Neuronal stem cell (in vitro differentiated cells): ENCODE measurements at regions not wholly inside any gene's neighbourhood (a gene's known extent, or its start where the extent isn't known, plus 50 kb on each side); places are given as distances from the start of the nearest gene placed in this dataset.

Experiments
- DNase-seq: peaks from one replicate; pipeline ENCODE4 v3.0.0-alpha.2; 2013; ENCODE audit warnings: low spot score
- H2AFZ ChIP-seq: one replicate; pipeline ENCODE4 v1.6.1; 2013; ENCODE audit warnings: mild to moderate bottlenecking, low read length, inconsistent platforms
- H2AK5ac ChIP-seq: 2 replicates; pipeline ENCODE4 v1.6.1; 2013; ENCODE audit warnings: low read depth, mild to moderate bottlenecking, inconsistent platforms, low read length, moderate library complexity, mixed read lengths
- H2BK120ac ChIP-seq: 2 replicates; pipeline ENCODE4 v1.6.1; 2013; ENCODE audit warnings: low read depth, mild to moderate bottlenecking, inconsistent platforms, low read length, moderate library complexity, mixed read lengths
- H2BK12ac ChIP-seq: one replicate; pipeline ENCODE4 v1.6.1; 2013; ENCODE audit warnings: low read length, inconsistent platforms
- H2BK15ac ChIP-seq: 2 replicates; pipeline ENCODE4 v1.6.1; 2013; ENCODE audit warnings: mild to moderate bottlenecking, low read length, inconsistent platforms, mixed read lengths
- H2BK5ac ChIP-seq: one replicate; pipeline ENCODE4 v1.6.1; 2013; ENCODE audit warnings: inconsistent platforms, mild to moderate bottlenecking, low read length, moderate library complexity
- H3K14ac ChIP-seq: one replicate; pipeline ENCODE4 v1.6.1; 2013; ENCODE audit warnings: low read length, inconsistent platforms
- H3K18ac ChIP-seq: 2 replicates; pipeline ENCODE4 v1.6.1; 2013; ENCODE audit warnings: low read length, inconsistent platforms
- H3K23ac ChIP-seq: 2 replicates; pipeline ENCODE4 v1.6.1; 2013; ENCODE audit warnings: low read depth, mild to moderate bottlenecking, mixed read lengths, low read length, inconsistent platforms; ENCODE audit not compliant: poor library complexity
- H3K27ac ChIP-seq: replicated peaks from 3 replicates; pipeline ENCODE4 v1.5.1; 2013; ENCODE audit warnings: low read length, inconsistent platforms
- H3K27me3 ChIP-seq, 3 experiments: 2 replicates each; pipeline ENCODE4 v1.6.1; 2013; ENCODE audit warnings: low read length in 3 of 3, mild to moderate bottlenecking in 2 of 3, inconsistent platforms in 1 of 3, low read depth in 1 of 3, mixed read lengths in 1 of 3, moderate library complexity in 1 of 3; ENCODE audit not compliant: control insufficient read depth in 3 of 3, insufficient read depth in 3 of 3
- H3K36me3 ChIP-seq, 2 donors: replicated peaks in 1 of 2; 2 replicates each; pipeline ENCODE4 v1.6.1; 2013; ENCODE audit warnings: low read length in 2 of 2; ENCODE audit not compliant: control insufficient read depth in 2 of 2, insufficient read depth in 2 of 2
- H3K4ac ChIP-seq: 2 replicates; pipeline ENCODE4 v1.6.1; 2013; ENCODE audit warnings: inconsistent platforms, mild to moderate bottlenecking, low read length, moderate library complexity
- H3K4me1 ChIP-seq, 2 donors: 1 replicate in 1 of 2; 2 replicates in 1 of 2; pipeline ENCODE4 v1.6.1; 2013; ENCODE audit warnings: low read length in 2 of 2, low read depth in 1 of 2; ENCODE audit not compliant: control insufficient read depth in 2 of 2, insufficient read depth in 1 of 2
- H3K4me2 ChIP-seq: one replicate; pipeline ENCODE4 v1.6.1; 2013; ENCODE audit warnings: mild to moderate bottlenecking, low read length, inconsistent platforms; ENCODE audit not compliant: insufficient read depth, poor library complexity, severe bottlenecking
- H3K4me3 ChIP-seq, 2 donors: 2 replicates each; pipeline ENCODE4 v1.5.1; 2013; ENCODE audit warnings: low read length in 2 of 2, mild to moderate bottlenecking in 2 of 2, inconsistent platforms in 1 of 2, moderate library complexity in 1 of 2
- H3K79me1 ChIP-seq: one replicate; pipeline ENCODE4 v1.6.1; 2013; ENCODE audit warnings: low read depth, mild to moderate bottlenecking, inconsistent platforms, low read length, moderate library complexity
- H3K9ac ChIP-seq: one replicate; pipeline ENCODE4 v1.6.1; 2013; ENCODE audit warnings: mild to moderate bottlenecking, low read depth, low read length, inconsistent platforms; ENCODE audit not compliant: poor library complexity
- H3K9me3 ChIP-seq, 2 donors: replicated peaks in 1 of 2; 2 replicates each; pipeline versions ENCODE3 to v1.6.1; 2013; ENCODE audit warnings: low read length in 2 of 2, mild to moderate bottlenecking in 2 of 2, inconsistent platforms in 1 of 2, low read depth in 1 of 2, mixed read lengths in 1 of 2, moderate library complexity in 1 of 2; ENCODE audit not compliant: control insufficient read depth in 2 of 2, insufficient read depth in 1 of 2
- H4K8ac ChIP-seq: one replicate; pipeline ENCODE4 v1.6.1; 2013; ENCODE audit warnings: low read depth, mild to moderate bottlenecking, inconsistent platforms, low read length, moderate library complexity
- H4K91ac ChIP-seq: one replicate; pipeline ENCODE4 v1.6.1; 2013; ENCODE audit warnings: low read length, low read depth, mild to moderate bottlenecking, inconsistent platforms; ENCODE audit not compliant: poor library complexity
- WGBS, 2 donors: extraction: QIAGEN DNeasy Blood & Tissue Kit; methylation state at CpG; one replicate each; pipeline ENCODE4 v1.1.7; 2013; ENCODE audit warnings: missing lambda C conversion rate in 2 of 2, mixed read lengths in 1 of 2; ENCODE audit not compliant: insufficient read length in 2 of 2, insufficient replicate concordance in 1 of 2; ENCODE audit errors: extremely low coverage in 2 of 2; 5-methylcytosine and 5-hydroxymethylcytosine counted together

DNA sequence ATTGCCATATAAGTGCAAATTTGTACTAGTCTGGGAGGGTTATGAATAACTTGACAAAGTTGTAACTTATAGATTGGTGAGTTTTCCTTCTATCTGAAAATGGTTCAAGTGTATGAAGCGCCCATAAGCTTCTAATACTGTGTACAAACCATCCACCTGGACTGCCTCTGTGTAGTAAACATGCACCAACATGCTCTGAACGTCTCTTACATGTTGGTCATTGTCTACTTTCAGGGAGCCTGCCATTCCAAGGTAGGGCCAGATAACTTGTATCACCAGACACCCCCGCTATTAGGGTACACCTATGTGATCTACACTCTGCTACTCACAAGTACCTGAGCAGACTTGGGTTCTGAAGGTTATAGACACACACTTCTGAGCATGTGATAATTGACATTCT lies 735.5 kb upstream of the API5 start:
- H2AFZ ChIP-seq = no peak overlapping the region
- no peak overlapping the region for H3K14ac ChIP-seq
- H3K18ac ChIP-seq = no peak overlapping the region
- H2BK120ac ChIP-seq = no peak overlapping the region
- no peak overlapping the region for H3K23ac ChIP-seq
- no peak overlapping the region for H3K4me2 ChIP-seq
- H2BK5ac ChIP-seq = no peak overlapping the region
- no peak overlapping the region for H3K27ac ChIP-seq
- no peak overlapping the region for H2BK15ac ChIP-seq
- no peaks in the 10 kb centered on the region for H3K27me3 ChIP-seq
- no peak overlapping the region for H2AK5ac ChIP-seq
- no peaks in the 10 kb centered on the region for H3K9me3 ChIP-seq
- no peak overlapping the region for H3K4ac ChIP-seq
- H3K36me3 ChIP-seq = no peaks in the 10 kb centered on the region
- H2BK12ac ChIP-seq = no peak overlapping the region
- H4K91ac ChIP-seq = no peak overlapping the region
- no peak overlapping the region for H4K8ac ChIP-seq
- no peak overlapping the region for H3K9ac ChIP-seq
- H3K4me1 ChIP-seq = no peaks in the 10 kb centered on the region
- no peak overlapping the region for H3K4me3 ChIP-seq
- no peak for DNase-seq
- WGBS, 2 donors = no CpG with 5 or more reads among the region's 3 CpGs
- H3K79me1 ChIP-seq = no peaks in the 10 kb centered on the region

DNA sequence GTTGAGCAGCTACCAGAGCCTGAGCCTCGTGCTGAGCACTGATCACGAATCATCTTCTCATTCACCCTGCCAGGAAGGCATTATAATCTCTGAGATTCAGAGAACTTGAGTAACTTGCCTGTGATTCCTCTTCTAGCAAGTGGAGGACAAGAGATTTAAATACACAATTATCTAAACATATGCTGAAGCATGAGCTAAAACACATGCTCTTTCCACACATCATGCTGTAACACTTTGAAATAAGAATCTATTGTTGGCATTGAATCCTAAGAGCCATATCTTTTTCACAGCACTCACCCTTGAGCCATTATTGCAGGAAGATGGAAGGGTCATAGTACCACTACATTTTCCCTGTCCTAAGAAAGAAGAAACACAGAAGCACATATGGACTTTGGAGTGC lies 722.5 kb upstream of the API5 start:
- Histone ChIP-seq H2BK15ac (no peak overlapping the region), H3K27me3 (no peaks in the 10 kb centered on the region), H3K9me3 (no peaks in the 10 kb centered on the region), H4K91ac (no peak overlapping the region), H3K4me1 (peaks cover 0 to 5% of the 10 kb centered on the region in 2 donors), H4K8ac (no peak overlapping the region), H3K18ac (no peak overlapping the region), H3K9ac (no peak overlapping the region), H2AK5ac (no peak overlapping the region), H3K4me3 (no peak overlapping the region), H2BK120ac (no peak overlapping the region), H3K14ac (no peak overlapping the region), H3K4ac (no peak overlapping the region), H3K79me1 (no peaks in the 10 kb centered on the region), H3K27ac (no peak overlapping the region), H3K36me3 (no peaks in the 10 kb centered on the region), H3K23ac (no peak overlapping the region), H2AFZ (no peak overlapping the region), H2BK12ac (no peak overlapping the region), H3K4me2 (no peak overlapping the region), H2BK5ac (no peak overlapping the region)
- DNase-seq = no peak
- no CpG with 5 or more reads among the region's 2 CpGs for WGBS, 2 donors

GRCh38 chr11:42591841-42592240 lies 720.0 kb upstream of the API5 start:
- Histone ChIP-seq H2BK5ac (no peak overlapping the region), H4K91ac (no peak overlapping the region), H2BK12ac (no peak overlapping the region), H4K8ac (no peak overlapping the region), H3K4me3 (no peak overlapping the region), H2BK120ac (no peak overlapping the region), H2BK15ac (no peak overlapping the region), H3K18ac (no peak overlapping the region), H3K27me3 (no peaks in the 10 kb centered on the region), H3K4me1 (peaks cover 0 to 10% of the 10 kb centered on the region in 2 donors), H3K23ac (no peak overlapping the region), H3K4me2 (no peak overlapping the region), H3K9me3 (no peaks in the 10 kb centered on the region), H3K36me3 (no peaks in the 10 kb centered on the region), H2AFZ (no peak overlapping the region), H3K79me1 (no peaks in the 10 kb centered on the region), H3K14ac (no peak overlapping the region), H3K27ac (no peak overlapping the region), H3K4ac (no peak overlapping the region), H2AK5ac (no peak overlapping the region), H3K9ac (no peak overlapping the region)
- DNase-seq = no peak
- WGBS, 2 donors = no CpG with 5 or more reads among the region's 2 CpGs

- Histone ChIP-seq H3K9me3 (no peaks in the 10 kb centered on the region), H3K9ac (no peak overlapping the region), H3K27ac (no peak overlapping the region), H3K79me1 (no peaks in the 10 kb centered on the region), H3K4ac (no peak overlapping the region), H2AK5ac (no peak overlapping the region), H3K18ac (no peak overlapping the region), H3K27me3 (no peaks in the 10 kb centered on the region), H2BK12ac (no peak overlapping the region), H3K23ac (no peak overlapping the region), H2BK120ac (no peak overlapping the region), H2BK5ac (no peak overlapping the region), H4K91ac (no peak overlapping the region), H2AFZ (no peak overlapping the region), H2BK15ac (no peak overlapping the region), H3K4me2 (no peak overlapping the region), H3K4me3 (no peak overlapping the region), H3K36me3 (no peaks in the 10 kb centered on the region), H4K8ac (no peak overlapping the region), H3K4me1 (peaks cover 0 to 10% of the 10 kb centered on the region in 2 donors), H3K14ac (no peak overlapping the region)
- no peak for DNase-seq
- WGBS, 2 donors = no CpG with 5 or more reads among the region's 2 CpGs
Observed at GRCh38 chr11:42593441-42593840, 718.4 kb upstream of the API5 start.
